ENCODE measurements at regions not wholly inside any gene's neighbourhood (a gene's known extent, or its start where the extent isn't known, plus 50 kb on each side); places are given as distances from the start of the nearest gene placed in this dataset.
A peak's percentile ranks its signal among the peaks of the same experiment; 100 is the strongest.

GRCh38 chr5:143694357-143694756, 117.6 kb upstream of the HMHB1 start (continued):
- TF ChIP-seq TFE3 (CRISPR knock-in tag; IDR thresholded peaks at IDR 0.05): peak; percentile 57
- no peak for TF ChIP-seq GLMP (CRISPR knock-in tag; IDR thresholded peaks at IDR 0.05; ENCODE audit: borderline replicate concordance)
- TF ChIP-seq, protein P1, sequence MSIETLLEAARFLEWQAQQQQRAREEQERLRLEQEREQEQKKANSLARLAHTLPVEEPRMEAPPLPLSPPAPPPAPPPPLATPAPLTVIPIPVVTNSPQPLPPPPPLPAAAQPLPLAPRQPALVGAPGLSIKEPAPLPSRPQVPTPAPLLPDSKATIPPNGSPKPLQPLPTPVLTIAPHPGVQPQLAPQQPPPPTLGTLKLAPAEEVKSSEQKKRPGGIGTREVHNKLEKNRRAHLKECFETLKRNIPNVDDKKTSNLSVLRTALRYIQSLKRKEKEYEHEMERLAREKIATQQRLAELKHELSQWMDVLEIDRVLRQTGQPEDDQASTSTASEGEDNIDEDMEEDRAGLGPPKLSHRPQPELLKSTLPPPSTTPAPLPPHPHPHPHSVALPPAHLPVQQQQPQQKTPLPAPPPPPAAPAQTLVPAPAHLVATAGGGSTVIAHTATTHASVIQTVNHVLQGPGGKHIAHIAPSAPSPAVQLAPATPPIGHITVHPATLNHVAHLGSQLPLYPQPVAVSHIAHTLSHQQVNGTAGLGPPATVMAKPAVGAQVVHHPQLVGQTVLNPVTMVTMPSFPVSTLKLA (IDR thresholded peaks at IDR 0.05): no peak
- 0 out of 2 replicates have a peak, but pooled peaks have one; percentile 35 for TF ChIP-seq FOXK1 (CRISPR knock-in tag; IDR thresholded peaks at IDR 0.05; ENCODE audit: borderline replicate concordance, low read depth)
- TF ChIP-seq, protein P2, sequence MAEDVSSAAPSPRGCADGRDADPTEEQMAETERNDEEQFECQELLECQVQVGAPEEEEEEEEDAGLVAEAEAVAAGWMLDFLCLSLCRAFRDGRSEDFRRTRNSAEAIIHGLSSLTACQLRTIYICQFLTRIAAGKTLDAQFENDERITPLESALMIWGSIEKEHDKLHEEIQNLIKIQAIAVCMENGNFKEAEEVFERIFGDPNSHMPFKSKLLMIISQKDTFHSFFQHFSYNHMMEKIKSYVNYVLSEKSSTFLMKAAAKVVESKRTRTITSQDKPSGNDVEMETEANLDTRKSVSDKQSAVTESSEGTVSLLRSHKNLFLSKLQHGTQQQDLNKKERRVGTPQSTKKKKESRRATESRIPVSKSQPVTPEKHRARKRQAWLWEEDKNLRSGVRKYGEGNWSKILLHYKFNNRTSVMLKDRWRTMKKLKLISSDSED (CRISPR knock-in tag; IDR thresholded peaks at IDR 0.05): no peak
- no peak for TF ChIP-seq THYN1 (CRISPR knock-in tag; IDR thresholded peaks at IDR 0.05; ENCODE audit: borderline replicate concordance, low read depth)
- TF ChIP-seq ZNF800 (CRISPR knock-in tag; IDR thresholded peaks at IDR 0.05): no peak
- TF ChIP-seq FOXM1 (CRISPR knock-in tag; IDR thresholded peaks at IDR 0.05): no peak
- peak; percentile 42; the same call in 1 of the 2 replicates for TF ChIP-seq HMG20A (CRISPR knock-in tag; IDR thresholded peaks at IDR 0.05; ENCODE audit: borderline replicate concordance)
- TF ChIP-seq ZNF644 (CRISPR knock-in tag; IDR thresholded peaks at IDR 0.05; ENCODE audit: low read depth): peak; percentile 78
- TF ChIP-seq NCOA2 (CRISPR knock-in tag; IDR thresholded peaks at IDR 0.05): peak; percentile 34; the same call in 1 of the 2 replicates
- TF ChIP-seq GABPB1 (CRISPR knock-in tag; IDR thresholded peaks at IDR 0.05): no peak
- TF ChIP-seq CBX5 (CRISPR knock-in tag; IDR thresholded peaks at IDR 0.05; ENCODE audit: borderline replicate concordance): 0 out of 2 replicates have a peak, but pooled peaks have one; percentile 44
- no peak for TF ChIP-seq FOXA1 (IDR thresholded peaks at IDR 0.05)
- peak; percentile 29; the same call in 1 of the 2 replicates for TF ChIP-seq FOXA1 (CRISPR knock-in tag; IDR thresholded peaks at IDR 0.05)
- TF ChIP-seq, protein P3, sequence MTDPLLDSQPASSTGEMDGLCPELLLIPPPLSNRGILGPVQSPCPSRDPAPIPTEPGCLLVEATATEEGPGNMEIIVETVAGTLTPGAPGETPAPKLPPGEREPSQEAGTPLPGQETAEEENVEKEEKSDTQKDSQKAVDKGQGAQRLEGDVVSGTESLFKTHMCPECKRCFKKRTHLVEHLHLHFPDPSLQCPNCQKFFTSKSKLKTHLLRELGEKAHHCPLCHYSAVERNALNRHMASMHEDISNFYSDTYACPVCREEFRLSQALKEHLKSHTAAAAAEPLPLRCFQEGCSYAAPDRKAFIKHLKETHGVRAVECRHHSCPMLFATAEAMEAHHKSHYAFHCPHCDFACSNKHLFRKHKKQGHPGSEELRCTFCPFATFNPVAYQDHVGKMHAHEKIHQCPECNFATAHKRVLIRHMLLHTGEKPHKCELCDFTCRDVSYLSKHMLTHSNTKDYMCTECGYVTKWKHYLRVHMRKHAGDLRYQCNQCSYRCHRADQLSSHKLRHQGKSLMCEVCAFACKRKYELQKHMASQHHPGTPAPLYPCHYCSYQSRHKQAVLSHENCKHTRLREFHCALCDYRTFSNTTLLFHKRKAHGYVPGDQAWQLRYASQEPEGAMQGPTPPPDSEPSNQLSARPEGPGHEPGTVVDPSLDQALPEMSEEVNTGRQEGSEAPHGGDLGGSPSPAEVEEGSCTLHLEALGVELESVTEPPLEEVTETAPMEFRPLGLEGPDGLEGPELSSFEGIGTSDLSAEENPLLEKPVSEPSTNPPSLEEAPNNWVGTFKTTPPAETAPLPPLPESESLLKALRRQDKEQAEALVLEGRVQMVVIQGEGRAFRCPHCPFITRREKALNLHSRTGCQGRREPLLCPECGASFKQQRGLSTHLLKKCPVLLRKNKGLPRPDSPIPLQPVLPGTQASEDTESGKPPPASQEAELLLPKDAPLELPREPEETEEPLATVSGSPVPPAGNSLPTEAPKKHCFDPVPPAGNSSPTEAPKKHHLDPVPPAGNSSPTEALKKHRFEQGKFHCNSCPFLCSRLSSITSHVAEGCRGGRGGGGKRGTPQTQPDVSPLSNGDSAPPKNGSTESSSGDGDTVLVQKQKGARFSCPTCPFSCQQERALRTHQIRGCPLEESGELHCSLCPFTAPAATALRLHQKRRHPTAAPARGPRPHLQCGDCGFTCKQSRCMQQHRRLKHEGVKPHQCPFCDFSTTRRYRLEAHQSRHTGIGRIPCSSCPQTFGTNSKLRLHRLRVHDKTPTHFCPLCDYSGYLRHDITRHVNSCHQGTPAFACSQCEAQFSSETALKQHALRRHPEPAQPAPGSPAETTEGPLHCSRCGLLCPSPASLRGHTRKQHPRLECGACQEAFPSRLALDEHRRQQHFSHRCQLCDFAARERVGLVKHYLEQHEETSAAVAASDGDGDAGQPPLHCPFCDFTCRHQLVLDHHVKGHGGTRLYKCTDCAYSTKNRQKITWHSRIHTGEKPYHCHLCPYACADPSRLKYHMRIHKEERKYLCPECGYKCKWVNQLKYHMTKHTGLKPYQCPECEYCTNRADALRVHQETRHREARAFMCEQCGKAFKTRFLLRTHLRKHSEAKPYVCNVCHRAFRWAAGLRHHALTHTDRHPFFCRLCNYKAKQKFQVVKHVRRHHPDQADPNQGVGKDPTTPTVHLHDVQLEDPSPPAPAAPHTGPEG (CRISPR knock-in tag; IDR thresholded peaks at IDR 0.05): no peak
- peak; percentile 61 for TF ChIP-seq MAX (IDR thresholded peaks at IDR 0.05)

Data from HepG2 (cell line).